GM12878 (cell line): ENCODE measurements at regions not wholly inside any gene's neighbourhood (a gene's known extent, or its start where the extent isn't known, plus 50 kb on each side); places are given as distances from the start of the nearest gene placed in this dataset.

ENCODE experiments used
- ATAC-seq: fragments of 200-7000 bp; cut with Tn5 transposase; 3 replicates; pipeline ENCODE4 v1.9.1; 2020; ENCODE audit warnings: mild to moderate bottlenecking, moderate library complexity
- BruUV-seq: library from RNA; stranded (reverse); fragments of 400-500 nt; replicated peaks from 2 replicates; lab custom pipeline; 2021; lab: Mats Ljungman, UMichigan
- CTCF ChIA-PET: fragments of 300-600 bp; sonication (Branson Sonifier 250); formaldehyde crosslinking; extraction: SDS; loops from one replicate; lab custom pipeline; 2021; ENCODE audit warnings: inconsistent platforms; lab: Yijun Ruan, JAX
- POLR2A ChIA-PET: fragments of 350-600 bp; formaldehyde crosslinking; extraction: SDS; loops from one replicate; lab custom pipeline; 2021; ENCODE audit warnings: inconsistent platforms; lab: Charles Lee
- RAD21 ChIA-PET: fragments of 300-600 bp; sonication (Branson Sonifier 250); formaldehyde crosslinking; loops from one replicate; lab custom pipeline; 2023; ENCODE audit warnings: antibody characterized with exemption; ENCODE audit not compliant: unreplicated experiment; lab: Charles Lee
- SMC1A ChIA-PET: fragments of 300-600 bp; sonication (Branson Sonifier 250); formaldehyde crosslinking; loops from one replicate; lab custom pipeline; 2023; ENCODE audit not compliant: unreplicated experiment, uncharacterized antibody; lab: Charles Lee
- DNase-seq: peaks from one replicate; pipeline ENCODE4 v3.0.0-alpha.2; 2011; ENCODE audit warnings: low read depth, low spot score
- FAIRE-seq: peaks from 3 replicates; lab custom pipeline; 2011; peaks lifted over from hg19 to GRCh38; lab: Jason Lieb, UNC
- H2AFZ ChIP-seq: 2 replicates; pipeline ENCODE4 v1.6.0; 2011; ENCODE audit warnings: low read depth, low read length, control low read depth; ENCODE audit not compliant: control insufficient read depth
- H3K27ac ChIP-seq: 2 replicates; pipeline ENCODE4 v1.5.1; 2011; ENCODE audit warnings: control low read depth; ENCODE audit not compliant: control insufficient read depth, insufficient read depth
- H3K27me3 ChIP-seq, 2 experiments: replicated peaks in 1 of 2; 2 replicates each; pipeline versions ENCODE4 v1.6.0 to v1.6.1; 2011; ENCODE audit warnings: low read length in 1 of 2; ENCODE audit not compliant: control insufficient read depth in 2 of 2, insufficient read depth in 2 of 2
- H3K36me3 ChIP-seq, 2 experiments: 2 replicates each; pipeline ENCODE4 v1.5.1; 2011; ENCODE audit warnings: low read length in 1 of 2; ENCODE audit not compliant: control insufficient read depth in 2 of 2, insufficient read depth in 2 of 2
- H3K4me1 ChIP-seq: 2 replicates; pipeline ENCODE4 v1.6.1; 2011; ENCODE audit warnings: mild to moderate bottlenecking, low read length, moderate library complexity, mixed read lengths; ENCODE audit not compliant: control insufficient read depth, insufficient read depth
- H3K4me2 ChIP-seq: 2 replicates; pipeline ENCODE4 v1.6.0; 2011; ENCODE audit warnings: control low read depth; ENCODE audit not compliant: control insufficient read depth, insufficient read depth
- H3K4me3 ChIP-seq: fragments of 200-600 bp; sonication (generic); 2 replicates; pipeline ENCODE4 v1.5.1; 2016
- H3K79me2 ChIP-seq: 2 replicates; pipeline ENCODE4 v1.6.0; 2011; ENCODE audit warnings: low read length; ENCODE audit not compliant: control insufficient read depth, insufficient read depth
- H3K9ac ChIP-seq: 2 replicates; pipeline ENCODE4 v1.8.0; 2011; ENCODE audit warnings: low read length, control low read depth, mixed read lengths; ENCODE audit not compliant: control insufficient read depth, insufficient read depth
- H3K9me3 ChIP-seq: replicated peaks from 3 replicates; pipeline ENCODE4 v1.5.1; 2011; ENCODE audit warnings: mild to moderate bottlenecking, low read length; ENCODE audit not compliant: control insufficient read depth, insufficient read depth
- H4K20me1 ChIP-seq: 2 replicates; pipeline ENCODE4 v1.6.0; 2011; ENCODE audit not compliant: control insufficient read depth, insufficient read depth
- ATF7 ChIP-seq: fragments of 450-650 bp; IDR thresholded peaks from 2 replicates; pipeline ENCODE4 v1.6.1; 2016; ENCODE audit warnings: low read depth, mild to moderate bottlenecking
- BHLHE40 ChIP-seq, 2 experiments: fragments of 450-650 bp in 1 of 2; IDR thresholded peaks; 2 replicates each; pipeline ENCODE4 v1.6.1; 2011 to 2017; ENCODE audit warnings: low read depth in 2 of 2, borderline replicate concordance in 1 of 2, improper control_type of control experiment in 1 of 2, low read length in 1 of 2, mild to moderate bottlenecking in 1 of 2
- EP300 ChIP-seq, 2 experiments: fragments of 150-350 bp in 1 of 2; IDR thresholded peaks; 2 replicates each; pipeline ENCODE4 v1.6.1; 2011 to 2012; ENCODE audit warnings: low read depth in 2 of 2, low read length in 2 of 2, borderline replicate concordance in 1 of 2, improper control_type of control experiment in 1 of 2, inconsistent platforms in 1 of 2; ENCODE audit not compliant: control insufficient read depth in 1 of 2
- FOS ChIP-seq: IDR thresholded peaks from 3 replicates; pipeline ENCODE4 v1.6.1; 2011; ENCODE audit warnings: borderline replicate concordance; ENCODE audit not compliant: insufficient read length; ENCODE audit errors: extremely low read depth
- MEF2B ChIP-seq: fragments of 450-650 bp; IDR thresholded peaks from 2 replicates; pipeline ENCODE4 v1.6.1; 2018; ENCODE audit warnings: mild to moderate bottlenecking, moderate library complexity; ENCODE audit not compliant: partially characterized antibody, poor library complexity, severe bottlenecking
- MTA2 ChIP-seq: fragments of 450-650 bp; IDR thresholded peaks from 2 replicates; pipeline ENCODE4 v1.6.1; 2016; ENCODE audit warnings: low read depth, mild to moderate bottlenecking, moderate library complexity
- NR2F1 ChIP-seq: fragments of 450-650 bp; conservative IDR thresholded peaks from 2 replicates; pipeline ENCODE4 v1.6.1; 2017; ENCODE audit warnings: mild to moderate bottlenecking
- POU2F2 ChIP-seq: IDR thresholded peaks from 3 replicates; pipeline ENCODE4 v1.6.1; 2011; ENCODE audit warnings: low read depth, mild to moderate bottlenecking, low read length, borderline replicate concordance
- RUNX3 ChIP-seq: IDR thresholded peaks from 2 replicates; pipeline ENCODE4 v1.6.1; 2012; ENCODE audit warnings: low read length, inconsistent platforms
- SIX5 ChIP-seq: IDR thresholded peaks from 2 replicates; pipeline ENCODE4 v1.6.1; 2011; ENCODE audit warnings: mild to moderate bottlenecking, low read depth, low read length, moderate library complexity; ENCODE audit not compliant: severe bottlenecking
- WGBS: methylation state at CpG from one replicate; pipeline ENCODE4 v1.1.6; 2016; ENCODE audit warnings: low lambda C conversion rate; ENCODE audit not compliant: insufficient replicate concordance, insufficient coverage; ENCODE audit errors: missing lambda C conversion rate; 5-methylcytosine and 5-hydroxymethylcytosine counted together
- in situ Hi-C: fragments of 300-500 bp; cut with MboI; formaldehyde crosslinking; loops from 9 replicates; pipeline ENCODE4 v1.14.3; 2018; ENCODE audit warnings: mixed read lengths
- intact Hi-C: fragments of 100-400 bp; cut with micrococcal nuclease; formaldehyde crosslinking; loops from one replicate; pipeline ENCODE4 v1.14.2; 2022; ENCODE audit not compliant: unreplicated experiment
- TF ChIP-seq, protein P1 (sequence below): fragments of 450-650 bp; IDR thresholded peaks from 2 replicates; pipeline ENCODE4 v1.6.1; 2017; ENCODE audit warnings: mild to moderate bottlenecking, low read depth, inconsistent platforms; ENCODE audit not compliant: poor library complexity, severe bottlenecking

GRCh38 chr2:219901155-219901554, 273.7 kb downstream of the SLC4A3 start:
- WGBS = 2% methylated on average over 7 of the region's 7 CpGs
- RAD21 ChIA-PET = interaction anchor here (1.2 kb wide), 1 partner anchor 11 kb away, joined by 3 read pairs; no protein-coding TSS in a partner anchor
- intact Hi-C loops (no loop called here), in situ Hi-C loops (no loop called here)
- Histone ChIP-seq H3K4me3 (no peak overlapping the region), H3K4me1 (no peaks in the 10 kb centered on the region), H3K4me2 (no peak overlapping the region), H4K20me1 (no peaks in the 10 kb centered on the region), H2AFZ (no peak overlapping the region), H3K79me2 (no peaks in the 10 kb centered on the region), H3K27ac (no peak overlapping the region), H3K27me3 (no peaks in the 10 kb centered on the region), H3K9ac (no peak overlapping the region), H3K36me3 (no peaks in the 10 kb centered on the region), H3K9me3 (no peaks in the 10 kb centered on the region)
- POLR2A ChIA-PET = no interaction called here
- ATAC-seq (peak; percentile 93), DNase-seq (peak; percentile 21), FAIRE-seq (no peak)
- no TSS peak for BruUV-seq
- CTCF ChIA-PET = no interaction called here
- SMC1A ChIA-PET = no interaction called here
- TF ChIP-seq FOS (no peak), MTA2 (peak; percentile 82), POU2F2 (peak; percentile 51; the same call in 1 of the 3 replicates), BHLHE40 (IDR thresholded peaks at IDR 0.05; ENCODE audit: borderline replicate concordance in 1 of 2, low read depth in 2 of 2, low read length in 1 of 2) (peak in 1 of 2 experiments; percentile 25; a peak in 1 of 4 replicates), ATF7 (0 out of 2 replicates have a peak, but pooled peaks have one; percentile 21), NR2F1 (peak; percentile 71), SIX5 (no peak), EP300 (IDR thresholded peaks at IDR 0.05; ENCODE audit: borderline replicate concordance in 1 of 2, control insufficient read depth in 1 of 2, low read depth in 2 of 2, low read length in 2 of 2) (peak; percentile 46 to 70; a peak in 2 of 4 replicates), MEF2B (peak; percentile 85), RUNX3 (peak; percentile 26; the same call in 1 of the 2 replicates)
- TF ChIP-seq, protein P1, sequence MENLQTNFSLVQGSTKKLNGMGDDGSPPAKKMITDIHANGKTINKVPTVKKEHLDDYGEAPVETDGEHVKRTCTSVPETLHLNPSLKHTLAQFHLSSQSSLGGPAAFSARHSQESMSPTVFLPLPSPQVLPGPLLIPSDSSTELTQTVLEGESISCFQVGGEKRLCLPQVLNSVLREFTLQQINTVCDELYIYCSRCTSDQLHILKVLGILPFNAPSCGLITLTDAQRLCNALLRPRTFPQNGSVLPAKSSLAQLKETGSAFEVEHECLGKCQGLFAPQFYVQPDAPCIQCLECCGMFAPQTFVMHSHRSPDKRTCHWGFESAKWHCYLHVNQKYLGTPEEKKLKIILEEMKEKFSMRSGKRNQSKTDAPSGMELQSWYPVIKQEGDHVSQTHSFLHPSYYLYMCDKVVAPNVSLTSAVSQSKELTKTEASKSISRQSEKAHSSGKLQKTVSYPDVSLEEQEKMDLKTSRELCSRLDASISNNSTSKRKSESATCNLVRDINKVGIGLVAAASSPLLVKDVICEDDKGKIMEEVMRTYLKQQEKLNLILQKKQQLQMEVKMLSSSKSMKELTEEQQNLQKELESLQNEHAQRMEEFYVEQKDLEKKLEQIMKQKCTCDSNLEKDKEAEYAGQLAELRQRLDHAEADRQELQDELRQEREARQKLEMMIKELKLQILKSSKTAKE = peak; percentile 40
